ENCODE measurements at regions not wholly inside any gene's neighbourhood (a gene's known extent, or its start where the extent isn't known, plus 50 kb on each side); places are given as distances from the start of the nearest gene placed in this dataset.

GRCh38 chr12:86551146-86551571 lies 295.0 kb upstream of the MGAT4C start:
- no peak for DNase-seq (ENCODE audit: low read depth)
- no peak overlapping the region for H3K4me3 ChIP-seq (ENCODE audit: low read length)
- TF ChIP-seq CTCF (conservative IDR thresholded peaks at IDR 0.05; ENCODE audit: low read length): no peak

GRCh38 chr12:86550218-86551145 lies 294.3 kb upstream of the MGAT4C start:
- no peak for TF ChIP-seq CTCF (conservative IDR thresholded peaks at IDR 0.05; ENCODE audit: low read length)
- no peak for DNase-seq (ENCODE audit: low read depth)
- H3K4me3 ChIP-seq (ENCODE audit: low read length): no peak overlapping the region

GRCh38 chr12:86543716-86544115 lies 287.5 kb upstream of the MGAT4C start:
- H3K4me3 ChIP-seq (ENCODE audit: low read length): no peak overlapping the region
- no peak for DNase-seq (ENCODE audit: low read depth)
- TF ChIP-seq CTCF (conservative IDR thresholded peaks at IDR 0.05; ENCODE audit: low read length): no peak

- no peak overlapping the region for H3K4me3 ChIP-seq (ENCODE audit: low read length)
- no peak for TF ChIP-seq CTCF (conservative IDR thresholded peaks at IDR 0.05; ENCODE audit: low read length)
- DNase-seq (ENCODE audit: low read depth): no peak
Measured at GRCh38 chr12:86530996-86531655, 274.9 kb upstream of the MGAT4C start.

- H3K4me3 ChIP-seq (ENCODE audit: low read length): no peak overlapping the region
- no peak for DNase-seq (ENCODE audit: low read depth)
- no peak for TF ChIP-seq CTCF (conservative IDR thresholded peaks at IDR 0.05; ENCODE audit: low read length)
Measured at GRCh38 chr12:86526060-86526595, 269.9 kb upstream of the MGAT4C start.

- no peak overlapping the region for H3K4me3 ChIP-seq (ENCODE audit: low read length)
- no peak for DNase-seq (ENCODE audit: low read depth)
- TF ChIP-seq CTCF (conservative IDR thresholded peaks at IDR 0.05; ENCODE audit: low read length): no peak
Measured at GRCh38 chr12:86523844-86524243, 267.7 kb upstream of the MGAT4C start.

Data from AG10803 (cell line).